T-cell (primary cell): ENCODE measurements at regions not wholly inside any gene's neighbourhood (a gene's known extent, or its start where the extent isn't known, plus 50 kb on each side); places are given as distances from the start of the nearest gene placed in this dataset.

Experiments
- ATAC-seq, 4 experiments: fragments of 200-7000 bp in 3 of 4; fragments of 150-1000 bp in 1 of 4; cut with Tn5 transposase; replicated peaks in 1 of 4; 1 replicate in 3 of 4; 2 replicates in 1 of 4; pipeline ENCODE4 v1.10.0; 2021; ENCODE audit warnings: moderate library complexity in 3 of 4, mild to moderate bottlenecking in 2 of 4, moderate number of reproducible peaks in 1 of 4
- CTCF ChIA-PET, 2 donors: fragments of 300-600 bp; sonication (Branson Sonifier 250); formaldehyde crosslinking; loops; one replicate each; lab custom pipeline; 2022; ENCODE audit warnings: antibody characterized with exemption in 2 of 2; lab: Charles Lee
- POLR2A ChIA-PET, 2 donors: fragments of 300-600 bp; sonication (Branson Sonifier 250); formaldehyde crosslinking; loops; one replicate each; lab custom pipeline; 2022; ENCODE audit warnings: antibody characterized with exemption in 2 of 2; lab: Charles Lee
- DNase-seq, 35 experiments: peaks; one replicate each; pipeline versions ENCODE4 v3.0.0 to v3.0.0-alpha.2; 2013 to 2023
- H3K27ac ChIP-seq: one replicate; pipeline ENCODE4 v1.5.1; 2013; ENCODE audit warnings: low read length
- H3K27me3 ChIP-seq, 2 experiments: replicated peaks in 1 of 2; 1 replicate in 1 of 2; 2 replicates in 1 of 2; pipeline versions ENCODE4 v1.6.1 to v1.7.0; 2013; ENCODE audit warnings: low read length in 1 of 2, mixed read lengths in 1 of 2; ENCODE audit not compliant: control insufficient read depth in 2 of 2, insufficient read depth in 2 of 2; ENCODE audit errors: extremely low read depth in 1 of 2
- H3K36me3 ChIP-seq, 2 donors: 1 replicate in 1 of 2; 2 replicates in 1 of 2; pipeline versions ENCODE4 v1.6.1 to v1.7.0; 2013; ENCODE audit warnings: low read length in 1 of 2; ENCODE audit not compliant: control insufficient read depth in 2 of 2, insufficient read depth in 1 of 2; ENCODE audit errors: extremely low read depth in 1 of 2
- H3K4me1 ChIP-seq, 2 experiments: 1 replicate in 1 of 2; 2 replicates in 1 of 2; pipeline versions ENCODE4 v1.6.1 to v1.7.0; 2013; ENCODE audit warnings: low read length in 2 of 2, mixed read lengths in 1 of 2; ENCODE audit not compliant: insufficient read depth in 2 of 2, control insufficient read depth in 1 of 2; ENCODE audit errors: extremely low read depth in 1 of 2
- H3K4me3 ChIP-seq, 2 donors: 1 replicate in 1 of 2; 2 replicates in 1 of 2; pipeline versions ENCODE4 v1.5.1 to v1.7.0; 2013; ENCODE audit warnings: mild to moderate bottlenecking in 2 of 2, low read length in 1 of 2, moderate library complexity in 1 of 2; ENCODE audit not compliant: control insufficient read depth in 1 of 2; ENCODE audit errors: extremely low read depth in 1 of 2
- H3K9me3 ChIP-seq: 2 replicates; pipeline ENCODE4 v1.7.0; 2013
- H3K27ac Mint-ChIP-seq, 2 donors: one replicate each; pipeline ENCODE4 v1.8.0; 2020 to 2021; ENCODE audit warnings: mild to moderate bottlenecking in 2 of 2, mixed read lengths in 2 of 2
- H3K27me3 Mint-ChIP-seq, 2 donors: one replicate each; pipeline ENCODE4 v1.8.0; 2021 to 2022; ENCODE audit warnings: mixed read lengths in 2 of 2
- H3K36me3 Mint-ChIP-seq: one replicate; pipeline ENCODE4 v1.8.0; 2021; ENCODE audit warnings: mixed read lengths
- H3K4me1 Mint-ChIP-seq, 3 donors: one replicate each; pipeline ENCODE4 v1.8.0; 2020 to 2022; ENCODE audit warnings: mixed read lengths in 3 of 3, mild to moderate bottlenecking in 1 of 3
- H3K4me3 Mint-ChIP-seq, 3 donors: one replicate each; pipeline ENCODE4 v1.8.0; 2020 to 2022; ENCODE audit warnings: mild to moderate bottlenecking in 3 of 3, mixed read lengths in 3 of 3, moderate library complexity in 3 of 3
- H3K9me3 Mint-ChIP-seq, 3 donors: one replicate each; pipeline ENCODE4 v1.8.0; 2020 to 2022; ENCODE audit warnings: mixed read lengths in 3 of 3
- WGBS: methylation state at CpG from one replicate; pipeline ENCODE4 v1.1.5; 2013; ENCODE audit warnings: missing lambda C conversion rate; ENCODE audit not compliant: insufficient coverage; 5-methylcytosine and 5-hydroxymethylcytosine counted together

GRCh38 chr5:109931049-109931780, 241.5 kb downstream of the MAN2A1 start:
- Mint-ChIP-seq H3K9me3 (no peaks in the 10 kb centered on the region), H3K36me3 (no peaks in the 10 kb centered on the region), H3K4me1 (peaks cover 2 to 36% (median 7%) of the 10 kb centered on the region in 3 donors), H3K27me3 (peaks cover 0 to 3% of the 10 kb centered on the region in 2 donors), H3K27ac (no peak overlapping the region), H3K4me3 (no peak overlapping the region)
- Histone ChIP-seq H3K9me3 (no peaks in the 10 kb centered on the region), H3K36me3 (no peaks in the 10 kb centered on the region), H3K27ac (no peak overlapping the region), H3K4me3 (no peak overlapping the region), H3K4me1 (no peaks in the 10 kb centered on the region), H3K27me3 (no peaks in the 10 kb centered on the region)
- CTCF ChIA-PET = no interaction called here
- no peak for DNase-seq
- no peak for ATAC-seq
- POLR2A ChIA-PET = interaction anchor here in 1 of 2 donors (0.7 kb wide), 1 partner anchor 247 kb away, joined by 3 read pairs; no protein-coding TSS in a partner anchor
- 98% methylated on average over 5 of the region's 8 CpGs for WGBS

- ChIA-PET POLR2A (no interaction called here), CTCF (interaction anchor here in 1 of 2 donors (0.6 kb wide), 1 partner anchor 139 kb away, joined by 3 read pairs; no protein-coding TSS in a partner anchor)
- Histone ChIP-seq H3K9me3 (no peaks in the 10 kb centered on the region), H3K27ac (no peak overlapping the region), H3K4me3 (no peak overlapping the region), H3K27me3 (no peaks in the 10 kb centered on the region), H3K36me3 (no peaks in the 10 kb centered on the region), H3K4me1 (peaks cover 0 to 4% of the 10 kb centered on the region in 2 experiments)
- ATAC-seq (no peak), DNase-seq (no peak)
- no peaks in the 10 kb centered on the region for H3K27me3 Mint-ChIP-seq
- H3K27ac Mint-ChIP-seq = no peak overlapping the region
- H3K9me3 Mint-ChIP-seq = peaks cover 4 to 9% (median 6%) of the 10 kb centered on the region in 3 donors
- no peak overlapping the region for H3K4me3 Mint-ChIP-seq
- H3K4me1 Mint-ChIP-seq = peaks cover 9 to 31% (median 17%) of the 10 kb centered on the region in 3 donors
- no peaks in the 10 kb centered on the region for H3K36me3 Mint-ChIP-seq
- WGBS = no CpG with 5 or more reads among the region's 2 CpGs
Measured at GRCh38 chr5:109935833-109936490, 246.2 kb downstream of the MAN2A1 start.

- no peak overlapping the region for H3K4me3 ChIP-seq
- ChIA-PET POLR2A (no interaction called here), CTCF (no interaction called here)
- no peak for ATAC-seq
- Mint-ChIP-seq H3K27me3 (no peaks in the 10 kb centered on the region), H3K4me1 (peaks cover 9 to 30% (median 13%) of the 10 kb centered on the region in 3 donors), H3K27ac (no peak overlapping the region), H3K36me3 (no peaks in the 10 kb centered on the region), H3K9me3 (peaks cover 4 to 9% (median 6%) of the 10 kb centered on the region in 3 donors), H3K4me3 (peak overlapping the region in 1 of 3 donors; percentile 3)
- 71% methylated on average over 2 of the region's 2 CpGs for WGBS
- no peak for DNase-seq
- peaks cover 0 to 4% of the 10 kb centered on the region in 2 experiments for H3K4me1 ChIP-seq
- H3K27ac ChIP-seq = no peak overlapping the region
- H3K27me3 ChIP-seq = no peaks in the 10 kb centered on the region
- H3K9me3 ChIP-seq = no peaks in the 10 kb centered on the region
- H3K36me3 ChIP-seq = no peaks in the 10 kb centered on the region
Measured at GRCh38 chr5:109936996-109937395, 247.3 kb downstream of the MAN2A1 start.

DNA sequence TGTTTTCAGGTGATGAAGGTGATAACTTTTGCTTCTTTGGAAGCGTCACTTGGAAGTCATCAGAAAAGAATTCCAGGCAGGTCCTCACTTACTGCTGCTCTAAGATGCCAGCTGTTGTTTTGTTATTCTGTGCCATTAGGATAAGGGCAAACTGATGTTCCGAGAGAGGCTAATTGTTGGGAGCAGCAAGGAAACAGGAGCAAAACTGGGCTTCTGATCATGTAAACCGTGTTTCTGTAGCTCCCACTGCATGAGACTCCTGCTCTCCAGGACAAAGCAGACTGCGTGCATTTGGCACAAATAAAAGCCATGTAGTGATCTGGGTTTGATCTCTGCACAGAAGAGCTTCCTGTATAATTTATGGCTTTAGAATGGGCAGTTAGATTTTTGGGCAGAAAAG, 248.2 kb downstream of the MAN2A1 start:
- H3K4me3 ChIP-seq = no peak overlapping the region
- Mint-ChIP-seq H3K4me1 (peaks cover 9 to 32% (median 12%) of the 10 kb centered on the region in 3 donors), H3K27ac (no peak overlapping the region), H3K9me3 (peaks cover 4 to 9% (median 6%) of the 10 kb centered on the region in 3 donors), H3K27me3 (no peaks in the 10 kb centered on the region), H3K36me3 (no peaks in the 10 kb centered on the region), H3K4me3 (no peak overlapping the region)
- H3K27me3 ChIP-seq = no peaks in the 10 kb centered on the region
- ATAC-seq (no peak), DNase-seq (no peak)
- no peaks in the 10 kb centered on the region for H3K9me3 ChIP-seq
- H3K27ac ChIP-seq = no peak overlapping the region
- H3K36me3 ChIP-seq = no peaks in the 10 kb centered on the region
- 96% methylated on average over 3 of the region's 4 CpGs for WGBS
- peaks cover 0 to 4% of the 10 kb centered on the region in 2 experiments for H3K4me1 ChIP-seq
- ChIA-PET CTCF (interaction anchor here in 1 of 2 donors (0.6 kb wide), 1 partner anchor 22 kb away, joined by 3 read pairs; no protein-coding TSS in a partner anchor), POLR2A (no interaction called here)

- no peak overlapping the region for H3K27ac ChIP-seq
- H3K27me3 ChIP-seq = no peaks in the 10 kb centered on the region
- ChIA-PET POLR2A (no interaction called here), CTCF (no interaction called here)
- H3K36me3 ChIP-seq = no peaks in the 10 kb centered on the region
- ATAC-seq (no peak), DNase-seq (no peak)
- H3K9me3 Mint-ChIP-seq = peaks cover 4 to 9% (median 6%) of the 10 kb centered on the region in 3 donors
- no peaks in the 10 kb centered on the region for H3K27me3 Mint-ChIP-seq
- H3K4me1 ChIP-seq = peaks cover 0 to 4% of the 10 kb centered on the region in 2 experiments
- no peak overlapping the region for H3K4me3 ChIP-seq
- H3K36me3 Mint-ChIP-seq = no peaks in the 10 kb centered on the region
- no peaks in the 10 kb centered on the region for H3K9me3 ChIP-seq
- 80% methylated on average over 1 of the region's 2 CpGs for WGBS
- H3K4me3 Mint-ChIP-seq = no peak overlapping the region
- peaks cover 9 to 32% (median 12%) of the 10 kb centered on the region in 3 donors for H3K4me1 Mint-ChIP-seq
- H3K27ac Mint-ChIP-seq = no peak overlapping the region
Measured at GRCh38 chr5:109938453-109938852, 248.7 kb downstream of the MAN2A1 start.

- H3K27me3 ChIP-seq = no peaks in the 10 kb centered on the region
- CTCF ChIA-PET = interaction anchor here in 1 of 2 donors (0.6 kb wide), 1 partner anchor 22 kb away, joined by 4 read pairs; no protein-coding TSS in a partner anchor
Measured at GRCh38 chr5:109939116-109939682, 249.5 kb downstream of the MAN2A1 start.

More at GRCh38 chr5:109939116-109939682, 249.5 kb downstream of the MAN2A1 start:
- H3K27ac ChIP-seq = no peak overlapping the region
- H3K9me3 Mint-ChIP-seq = peaks cover 4 to 9% (median 6%) of the 10 kb centered on the region in 3 donors
- peaks cover 0 to 4% of the 10 kb centered on the region in 2 experiments for H3K4me1 ChIP-seq
- POLR2A ChIA-PET = no interaction called here
- no peaks in the 10 kb centered on the region for H3K36me3 ChIP-seq
- ATAC-seq = no peak
- no peaks in the 10 kb centered on the region for H3K36me3 Mint-ChIP-seq
- no peak overlapping the region for H3K4me3 ChIP-seq
- H3K27ac Mint-ChIP-seq = no peak overlapping the region
- WGBS = 83% methylated on average over 3 of the region's 7 CpGs
- no peaks in the 10 kb centered on the region for H3K9me3 ChIP-seq
- peaks cover 9 to 34% (median 12%) of the 10 kb centered on the region in 3 donors for H3K4me1 Mint-ChIP-seq
- no peaks in the 10 kb centered on the region for H3K27me3 Mint-ChIP-seq
- H3K4me3 Mint-ChIP-seq = no peak overlapping the region
- no peak for DNase-seq
